ENCODE measurements at regions not wholly inside any gene's neighbourhood (a gene's known extent, or its start where the extent isn't known, plus 50 kb on each side); places are given as distances from the start of the nearest gene placed in this dataset.
"Not testable (repeated sequence)": the region's sequence is repeated elsewhere in the genome, so short reads cannot be mapped to it uniquely, and the experiment has no call there.

GRCh38 chr6:139982652-139983295, 608.3 kb upstream of the CITED2 start:
- no peak overlapping the region for H3K4me3 ChIP-seq (ENCODE audit: low read length)
- no peak for TF ChIP-seq CTCF (IDR thresholded peaks at IDR 0.05; ENCODE audit: insufficient read depth, low read depth, low read length, missing control alignments)
- no peak for DNase-seq (ENCODE audit: low read depth)

- DNase-seq (ENCODE audit: low read depth), result no peak
- H3K4me3 ChIP-seq (ENCODE audit: low read length), result no peak overlapping the region
- no peak for TF ChIP-seq CTCF (IDR thresholded peaks at IDR 0.05; ENCODE audit: insufficient read depth, low read depth, low read length, missing control alignments)
These were observed 607.7 kb upstream of the CITED2 start for GRCh38 chr6:139982195-139982594.

- DNase-seq (ENCODE audit: low read depth), result peak; percentile 32
- no peak overlapping the region for H3K4me3 ChIP-seq (ENCODE audit: low read length)
- no peak for TF ChIP-seq CTCF (IDR thresholded peaks at IDR 0.05; ENCODE audit: insufficient read depth, low read depth, low read length, missing control alignments)
These were observed 607.3 kb upstream of the CITED2 start for GRCh38 chr6:139981768-139982181.

GRCh38 chr6:139981066-139981624, 606.7 kb upstream of the CITED2 start:
- H3K4me3 ChIP-seq (ENCODE audit: low read length), result no peak overlapping the region
- no peak for DNase-seq (ENCODE audit: low read depth)
- no peak for TF ChIP-seq CTCF (IDR thresholded peaks at IDR 0.05; ENCODE audit: insufficient read depth, low read depth, low read length, missing control alignments)

- peak; percentile 53 for DNase-seq (ENCODE audit: low read depth)
- not testable (repeated sequence) for H3K4me3 ChIP-seq (ENCODE audit: low read length)
These were observed 606.2 kb upstream of the CITED2 start for GRCh38 chr6:139980631-139981030.

- H3K4me3 ChIP-seq (ENCODE audit: low read length), result no peak overlapping the region
- DNase-seq (ENCODE audit: low read depth), result no peak
- no peak for TF ChIP-seq CTCF (IDR thresholded peaks at IDR 0.05; ENCODE audit: insufficient read depth, low read depth, low read length, missing control alignments)
These were observed 604.7 kb upstream of the CITED2 start for GRCh38 chr6:139979021-139979725.

- TF ChIP-seq CTCF (IDR thresholded peaks at IDR 0.05; ENCODE audit: insufficient read depth, low read depth, low read length, missing control alignments), result no peak
- H3K4me3 ChIP-seq (ENCODE audit: low read length), result no peak overlapping the region
- DNase-seq (ENCODE audit: low read depth), result peak; percentile 65
These were observed 603.5 kb upstream of the CITED2 start for GRCh38 chr6:139977887-139978332.

Measured in epithelial cell of esophagus (primary cell).